Activated CD4-positive, alpha-beta T cell treated with anti-CD3 and anti-CD28 coated beads, Interleukin-2, Interleukin-6, amounts not matched to agents 100 ng/mL and 50 ng/mL, durations not matched to agents 16 hours and 8 hours (primary cell): ENCODE measurements at regions not wholly inside any gene's neighbourhood (a gene's known extent, or its start where the extent isn't known, plus 50 kb on each side); places are given as distances from the start of the nearest gene placed in this dataset.

ENCODE experiments used
- DNase-seq: peaks from one replicate; pipeline ENCODE4 v3.0.0-alpha.2; 2020

GRCh38 chr11:104325093-104325492 lies 161.1 kb upstream of the PDGFD start:
- no peak for DNase-seq

DNA sequence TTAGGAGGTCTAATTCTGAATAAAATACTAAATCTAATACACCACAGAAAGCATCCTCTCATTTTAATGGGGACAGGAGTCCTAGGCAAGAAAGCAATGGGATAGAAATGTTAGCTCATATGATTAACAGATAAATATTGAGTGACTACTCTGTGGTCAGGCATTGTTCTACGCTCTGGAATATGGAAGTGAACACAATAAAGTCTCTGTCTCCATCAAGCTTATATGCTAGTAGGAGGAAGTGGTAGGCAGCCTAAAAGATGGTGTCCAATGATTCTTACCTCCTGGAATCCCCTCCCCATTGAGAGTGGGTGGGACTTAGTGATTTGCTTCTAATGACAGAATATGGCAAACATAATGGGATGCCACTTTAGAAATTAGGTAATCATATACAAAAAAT lies 160.3 kb upstream of the PDGFD start:
- DNase-seq: no peak

- no peak for DNase-seq
These were observed 159.9 kb upstream of the PDGFD start for GRCh38 chr11:104323841-104324240.

DNA sequence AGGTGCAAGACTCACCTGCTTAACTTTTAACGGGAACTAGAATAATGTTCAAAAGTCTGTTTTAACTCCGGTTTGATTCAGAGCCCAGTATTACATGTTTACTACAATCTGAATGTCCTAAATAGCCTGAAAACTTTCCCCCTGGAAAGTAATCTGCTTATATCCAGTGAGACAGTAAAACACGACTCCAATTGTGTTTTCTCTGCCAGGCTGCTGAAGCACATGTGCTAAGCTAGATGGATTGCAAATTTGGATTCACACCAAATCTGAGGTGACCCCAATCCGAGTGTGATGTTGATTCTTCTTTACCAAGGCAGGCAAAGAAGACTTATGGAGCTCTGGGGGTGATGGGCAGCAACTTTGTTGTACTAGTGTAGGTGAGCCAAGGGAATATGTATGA lies 158.7 kb upstream of the PDGFD start:
- DNase-seq: no peak

- DNase-seq: no peak
These were observed 157.0 kb upstream of the PDGFD start for GRCh38 chr11:104320956-104321355.

DNA sequence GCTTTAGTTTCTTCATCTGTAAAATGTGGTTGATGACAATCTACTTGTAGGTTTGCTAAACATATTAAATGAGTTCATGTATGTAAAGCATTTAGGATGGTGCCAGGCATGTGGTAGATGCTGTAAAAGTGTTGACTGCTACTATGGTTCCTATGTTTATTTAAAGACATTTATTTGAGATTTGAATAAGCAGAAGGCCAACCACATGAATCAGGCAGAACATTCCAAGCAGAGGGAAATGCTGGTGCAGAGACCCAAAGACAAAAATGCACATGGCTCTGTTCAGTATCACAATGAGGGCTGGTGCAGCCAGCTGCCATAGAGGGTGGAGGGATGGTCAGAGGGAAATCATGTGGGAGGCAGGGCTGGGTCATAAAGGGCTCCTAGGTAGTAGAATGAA lies 156.2 kb upstream of the PDGFD start:
- DNase-seq: no peak

DNA sequence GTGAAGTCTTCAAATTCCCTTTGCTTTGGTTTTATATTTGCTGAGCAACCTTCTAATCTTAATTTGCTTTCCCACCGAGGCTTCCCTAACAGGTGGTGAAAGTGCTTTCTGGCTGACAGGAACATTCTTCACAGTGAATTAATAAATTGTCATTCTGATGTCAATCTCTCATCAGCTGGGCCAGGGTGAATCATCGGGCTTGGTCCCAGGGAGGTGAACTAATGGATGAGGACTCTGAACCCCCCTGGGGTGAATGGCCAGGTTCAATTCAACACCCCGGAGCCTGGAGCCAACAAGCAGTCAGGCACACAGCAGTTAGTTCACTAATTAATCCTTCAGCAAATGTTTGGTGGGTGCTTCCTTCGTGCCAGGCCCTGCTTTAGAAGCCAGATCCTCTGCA lies 155.4 kb upstream of the PDGFD start:
- DNase-seq: no peak

- no peak for DNase-seq
These were observed 143.0 kb upstream of the PDGFD start for GRCh38 chr11:104306862-104307474.

GRCh38 chr11:104301776-104302175 lies 137.8 kb upstream of the PDGFD start:
- DNase-seq: no peak

DNA sequence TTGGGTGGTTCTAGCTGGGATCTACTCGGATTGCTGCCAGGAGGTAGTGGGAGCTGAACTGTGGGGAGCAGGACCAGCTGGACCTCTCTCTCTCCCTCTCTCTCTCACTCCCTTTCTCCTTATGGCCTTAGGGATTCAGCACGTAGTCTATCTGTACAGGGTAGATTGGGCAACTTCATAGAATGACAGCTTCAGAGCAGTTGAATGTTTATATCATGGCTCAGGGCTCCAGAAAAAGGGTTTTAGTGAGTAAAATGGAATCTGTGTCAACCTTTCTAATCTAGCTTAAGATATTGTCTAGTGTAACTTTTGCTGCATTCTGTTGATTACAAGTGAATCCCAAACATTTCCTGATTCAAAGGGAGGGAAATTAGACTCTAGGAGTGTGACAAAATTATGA lies 127.7 kb upstream of the PDGFD start:
- DNase-seq: no peak

GRCh38 chr11:104286129-104286528 lies 122.2 kb upstream of the PDGFD start:
- DNase-seq: no peak

- no peak for DNase-seq
These were observed 115.6 kb upstream of the PDGFD start for GRCh38 chr11:104279587-104279986.

DNA sequence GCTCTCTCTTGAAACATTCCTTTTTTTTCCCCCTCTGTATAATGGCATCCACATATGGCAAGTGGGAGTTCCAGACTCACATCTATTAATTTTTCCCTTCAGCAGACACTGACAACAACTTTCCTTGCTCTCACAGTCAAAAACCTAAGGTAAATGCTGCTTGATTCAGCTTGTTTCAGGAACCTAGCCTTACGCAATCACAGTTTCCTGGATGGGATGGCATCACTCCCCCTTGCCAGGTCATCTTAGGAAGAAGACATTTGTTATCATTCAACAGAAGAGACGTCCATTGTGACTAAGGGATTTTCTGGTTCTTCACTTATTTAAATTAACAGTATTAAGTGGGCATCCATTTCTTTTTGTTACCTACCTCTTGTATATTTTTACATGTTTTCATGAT lies 112.0 kb upstream of the PDGFD start:
- peak; percentile 1 for DNase-seq

DNA sequence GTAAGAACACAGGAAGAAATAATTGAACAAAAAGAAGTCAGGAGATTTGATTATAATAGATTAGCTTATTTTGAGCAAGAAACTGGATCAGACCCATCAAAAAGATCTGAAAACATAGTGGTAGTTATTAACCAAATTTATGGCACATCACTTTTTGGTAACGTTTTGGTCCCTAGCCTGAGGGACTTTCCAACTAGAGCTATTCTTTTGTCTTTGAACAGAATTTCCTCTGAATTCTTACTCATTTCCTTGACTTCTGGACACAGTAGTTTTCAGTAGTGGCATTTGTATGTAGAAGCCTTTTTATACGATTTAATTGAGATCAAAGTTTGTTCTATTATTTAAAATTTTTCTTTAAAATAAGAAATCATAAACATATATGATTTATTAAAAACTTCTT lies 96.5 kb upstream of the PDGFD start:
- DNase-seq: no peak

DNA sequence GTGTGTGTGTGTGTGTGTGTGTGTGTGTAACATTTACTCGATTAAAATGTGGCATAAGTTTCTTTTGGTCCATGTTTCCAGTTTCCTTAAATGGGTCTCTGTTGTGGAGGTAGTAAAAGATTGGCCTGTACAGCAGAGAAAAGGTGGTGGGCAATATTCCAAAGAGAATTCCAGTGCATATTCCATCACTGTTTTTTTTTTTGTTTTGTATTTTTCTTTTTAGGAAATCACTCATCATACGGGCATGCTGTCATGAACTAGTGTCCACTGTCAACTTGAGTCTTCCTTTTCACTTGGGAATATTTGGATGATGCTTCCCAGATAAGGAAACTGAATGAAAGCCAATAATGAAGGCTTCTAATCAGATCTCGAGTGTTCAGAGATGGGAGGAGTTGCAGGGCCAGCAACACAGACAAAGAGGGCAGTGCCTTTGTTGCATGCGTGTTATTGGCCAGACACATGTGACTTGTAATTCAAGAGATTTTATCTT lies 95.2 kb upstream of the PDGFD start:
- no peak for DNase-seq

GRCh38 chr11:104256525-104256924 lies 92.6 kb upstream of the PDGFD start:
- DNase-seq: no peak

DNA sequence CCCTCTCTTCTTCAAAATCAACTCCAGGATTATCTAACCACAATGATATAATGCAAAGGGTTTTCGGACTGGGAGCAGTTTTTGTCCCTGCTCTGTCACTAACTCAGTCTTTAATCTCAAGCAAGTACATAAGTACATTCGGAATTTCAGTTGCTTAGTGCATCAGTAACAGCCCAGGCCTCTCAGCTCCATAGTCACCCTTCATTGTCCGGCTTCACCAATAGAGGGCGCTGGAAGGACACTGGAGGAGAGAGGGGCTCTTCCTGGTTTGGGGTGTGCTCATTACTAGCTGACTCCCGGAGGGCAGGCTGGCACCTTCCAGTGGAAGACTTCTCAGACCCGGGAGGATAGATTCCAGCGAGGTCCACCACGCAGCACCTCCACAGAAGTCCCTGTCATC lies 90.4 kb upstream of the PDGFD start:
- peak; percentile 62 for DNase-seq

- DNase-seq: no peak
These were observed 82.6 kb upstream of the PDGFD start for GRCh38 chr11:104246590-104246989.

- no peak for DNase-seq
These were observed 75.0 kb upstream of the PDGFD start for GRCh38 chr11:104238916-104239315.

DNA sequence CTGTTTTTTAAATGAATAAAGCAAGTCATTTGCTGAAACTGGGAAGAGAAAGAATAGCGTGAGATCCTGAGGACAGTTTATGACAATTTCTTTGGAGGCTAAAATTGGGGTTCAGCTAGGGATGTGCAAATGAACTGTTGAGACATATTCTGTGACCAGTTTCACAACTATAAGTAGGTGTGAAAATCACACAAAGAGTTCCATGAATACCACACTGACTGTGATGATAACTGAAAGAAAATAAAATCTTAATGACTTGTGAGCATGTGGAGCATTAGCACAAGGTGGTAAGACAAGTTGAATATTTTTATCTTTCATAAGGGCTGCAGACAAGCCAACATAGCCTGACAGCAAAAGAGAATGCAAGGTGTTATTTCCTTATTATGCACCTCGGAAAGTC lies 61.1 kb upstream of the PDGFD start:
- DNase-seq: no peak

GRCh38 chr11:104222464-104222863 lies 58.5 kb upstream of the PDGFD start:
- DNase-seq: no peak

GRCh38 chr11:104221455-104221854 lies 57.5 kb upstream of the PDGFD start:
- no peak for DNase-seq

DNA sequence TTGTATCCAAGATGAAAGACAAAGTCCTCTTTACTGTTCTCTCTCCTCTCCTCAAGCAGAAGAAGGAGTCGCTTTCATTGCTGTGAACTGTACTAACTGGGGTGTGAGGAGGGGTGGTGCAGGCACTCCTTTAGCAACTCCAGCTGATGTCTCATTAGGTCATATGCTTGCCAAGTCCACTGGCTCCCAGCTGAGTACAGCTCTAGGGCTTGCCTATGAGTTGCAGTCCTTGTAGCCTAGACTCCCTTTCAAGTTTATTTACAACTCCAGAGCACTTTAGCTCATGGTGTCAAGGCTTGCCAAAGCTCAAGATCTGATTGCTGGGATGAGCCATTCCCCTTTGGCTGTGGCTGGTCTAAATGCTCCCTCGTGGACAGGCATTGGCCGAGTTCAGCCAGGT lies 55.1 kb upstream of the PDGFD start:
- no peak for DNase-seq

GRCh38 chr11:104214517-104214916 lies 50.6 kb upstream of the PDGFD start:
- no peak for DNase-seq
